MCF 10A (cell line): ENCODE measurements at regions not wholly inside any gene's neighbourhood (a gene's known extent, or its start where the extent isn't known, plus 50 kb on each side); places are given as distances from the start of the nearest gene placed in this dataset.

Source experiments
- BruUV-seq: library from RNA; stranded (reverse); fragments of 400-500 nt; replicated peaks from 2 replicates; lab custom pipeline; 2021; lab: Mats Ljungman, UMichigan
- CTCF ChIA-PET: fragments of 300-600 bp; sonication (Branson Sonifier 250); formaldehyde crosslinking; extraction: SDS; loops from one replicate; lab custom pipeline; 2021; ENCODE audit warnings: antibody characterized with exemption, inconsistent platforms; lab: Yijun Ruan, JAX
- POLR2A ChIA-PET: fragments of 300-600, 350-650 bp; sonication (Branson Sonifier 250); formaldehyde crosslinking; extraction: SDS; loops from one replicate; lab custom pipeline; 2020; ENCODE audit warnings: antibody characterized with exemption, inconsistent platforms; lab: Yijun Ruan, JAX
- DNase-seq: peaks from one replicate; pipeline ENCODE4 v3.0.0-alpha.2; 2018; ENCODE audit not compliant: unreplicated experiment
- H3K27ac Mint-ChIP-seq: one replicate; pipeline ENCODE4 v1.8.0; 2022; ENCODE audit warnings: mild to moderate bottlenecking, low read depth, mixed read lengths; ENCODE audit not compliant: unreplicated experiment
- H3K27me3 Mint-ChIP-seq: one replicate; pipeline ENCODE4 v1.8.0; 2022; ENCODE audit warnings: mixed read lengths; ENCODE audit not compliant: insufficient read depth, unreplicated experiment
- H3K36me3 Mint-ChIP-seq: one replicate; pipeline ENCODE4 v1.8.0; 2022; ENCODE audit warnings: mild to moderate bottlenecking, moderate library complexity, mixed read lengths; ENCODE audit not compliant: insufficient read depth, unreplicated experiment
- H3K4me1 Mint-ChIP-seq: one replicate; pipeline ENCODE4 v1.8.0; 2022; ENCODE audit warnings: mixed read lengths; ENCODE audit not compliant: insufficient read depth, unreplicated experiment
- H3K4me3 Mint-ChIP-seq: one replicate; pipeline ENCODE4 v1.8.0; 2022; ENCODE audit warnings: mild to moderate bottlenecking, moderate library complexity, mixed read lengths; ENCODE audit not compliant: unreplicated experiment
- H3K9me3 Mint-ChIP-seq: one replicate; pipeline ENCODE4 v1.8.0; 2022; ENCODE audit warnings: mixed read lengths; ENCODE audit not compliant: unreplicated experiment
- CTCF ChIP-seq: fragments of 200-600 bp; IDR thresholded peaks from one replicate; pipeline ENCODE4 v1.8.0; 2022; ENCODE audit warnings: antibody characterized with exemption, mild to moderate bottlenecking; ENCODE audit not compliant: unreplicated experiment
- intact Hi-C: fragments of 100-400 bp; cut with micrococcal nuclease; formaldehyde crosslinking; loops from 2 replicates; pipeline ENCODE4 v1.14.1; 2022

DNA sequence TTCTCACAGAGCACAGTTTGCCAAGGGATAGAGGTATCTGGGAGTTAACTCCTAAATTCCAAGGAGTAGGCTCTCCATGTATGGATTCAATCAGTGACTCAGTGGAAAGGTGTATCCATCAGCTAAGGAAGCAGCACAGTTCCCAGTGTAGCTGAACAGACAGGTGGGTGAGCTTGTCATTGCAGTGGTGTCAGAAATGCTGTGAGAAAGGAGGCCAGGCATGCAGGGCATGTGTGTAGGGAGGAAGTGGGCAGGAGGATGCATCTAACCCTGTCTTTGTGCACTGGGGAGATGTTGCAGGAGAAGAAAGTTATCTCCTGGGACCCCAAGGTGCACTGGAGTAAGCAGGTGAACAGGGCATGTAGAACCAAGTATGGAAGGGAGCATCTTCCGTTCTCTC is 539.0 kb downstream of the VRK1 start:
- DNase-seq: no peak
- H3K27me3 Mint-ChIP-seq: peaks cover 12% of the 10 kb centered on the region
- H3K36me3 Mint-ChIP-seq: no peaks in the 10 kb centered on the region
- ChIA-PET POLR2A (no interaction called here), CTCF (no interaction called here)
- TF ChIP-seq CTCF: no peak
- peaks cover 4% of the 10 kb centered on the region for H3K4me1 Mint-ChIP-seq
- H3K4me3 Mint-ChIP-seq: no peak overlapping the region
- intact Hi-C loops: no loop called here
- BruUV-seq: no TSS peak
- no peak overlapping the region for H3K27ac Mint-ChIP-seq
- H3K9me3 Mint-ChIP-seq: no peaks in the 10 kb centered on the region

DNA sequence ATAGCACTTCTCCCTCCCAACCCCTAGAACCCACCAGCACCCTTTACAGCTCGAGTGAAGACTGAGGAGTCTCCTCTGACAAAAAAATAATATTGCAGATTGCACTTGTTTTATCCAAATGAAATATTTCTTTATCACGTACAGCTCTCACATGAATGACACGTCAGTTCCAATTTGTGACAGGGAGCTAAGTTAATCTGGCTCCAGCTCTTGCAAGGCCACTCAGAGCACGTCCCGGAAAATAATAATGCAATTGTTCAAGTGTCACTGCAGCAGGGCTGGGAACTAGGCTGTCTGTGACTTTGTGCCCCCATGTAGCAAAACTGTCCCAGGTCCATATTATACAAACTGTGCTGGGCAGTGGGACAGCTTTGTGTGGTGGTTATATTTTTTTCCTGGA is 539.6 kb downstream of the VRK1 start:
- H3K36me3 Mint-ChIP-seq: no peaks in the 10 kb centered on the region
- H3K4me3 Mint-ChIP-seq: no peak overlapping the region
- H3K27me3 Mint-ChIP-seq: peaks cover 19% of the 10 kb centered on the region
- H3K9me3 Mint-ChIP-seq: peaks cover 4% of the 10 kb centered on the region
- intact Hi-C loops: no loop called here
- POLR2A ChIA-PET: no interaction called here
- DNase-seq: no peak
- TF ChIP-seq CTCF: no peak
- no peak overlapping the region for H3K27ac Mint-ChIP-seq
- H3K4me1 Mint-ChIP-seq: no peaks in the 10 kb centered on the region
- CTCF ChIA-PET: interaction anchor here (0.7 kb wide), 1 partner anchor 15 kb away, joined by 4 read pairs; no protein-coding TSS in a partner anchor
- BruUV-seq: no TSS peak

DNA sequence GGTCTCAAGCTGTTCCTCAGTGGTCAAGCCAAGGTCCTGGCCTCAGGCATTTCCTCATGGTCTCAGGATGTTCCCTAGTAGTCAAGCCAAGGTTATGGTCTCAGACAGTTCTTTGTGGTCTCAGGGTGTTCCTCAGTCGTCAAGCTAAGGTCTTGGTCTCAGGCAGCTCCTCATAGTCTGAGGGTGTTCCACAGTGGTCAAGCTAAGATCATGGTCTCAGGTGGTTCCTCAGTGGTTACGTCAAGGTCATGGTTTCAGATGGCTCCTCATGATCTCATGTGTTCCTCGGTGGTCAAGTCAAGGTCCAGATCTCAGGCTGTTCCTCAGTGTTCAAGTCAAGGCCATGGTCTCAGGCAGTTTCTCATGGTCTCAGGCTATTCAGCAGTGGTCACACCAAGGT is 540.1 kb downstream of the VRK1 start:
- ChIA-PET POLR2A (no interaction called here), CTCF (interaction anchor here (0.7 kb wide), 1 partner anchor 16 kb away, joined by 4 read pairs; no protein-coding TSS in a partner anchor)
- intact Hi-C loops: no loop called here
- BruUV-seq: no TSS peak
- Mint-ChIP-seq H3K36me3 (no peaks in the 10 kb centered on the region), H3K4me1 (no peaks in the 10 kb centered on the region), H3K27me3 (peaks cover 23% of the 10 kb centered on the region), H3K9me3 (peaks cover 6% of the 10 kb centered on the region), H3K4me3 (no peak overlapping the region), H3K27ac (no peak overlapping the region)
- no peak for DNase-seq
- no peak for TF ChIP-seq CTCF

DNA sequence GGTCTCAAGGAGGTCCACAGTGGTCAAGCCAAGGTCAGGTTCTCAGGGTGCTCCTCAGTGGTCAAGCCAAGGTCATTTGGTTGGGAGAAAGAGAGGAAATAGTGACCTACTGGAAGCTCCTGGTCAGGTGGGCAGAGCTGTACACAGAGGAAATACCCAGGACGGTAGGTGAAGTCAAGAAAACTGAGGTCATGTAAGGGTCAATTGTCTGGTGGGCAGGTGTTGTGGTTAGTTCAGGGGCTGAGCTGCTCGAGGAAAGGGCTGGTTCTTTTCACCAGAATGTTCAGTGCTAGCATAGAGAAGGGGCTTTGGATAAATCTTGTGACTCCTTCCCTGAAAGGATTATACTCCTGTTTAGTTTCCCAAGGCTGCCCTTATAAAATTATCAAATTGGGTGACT is 540.5 kb downstream of the VRK1 start:
- H3K4me1 Mint-ChIP-seq: no peaks in the 10 kb centered on the region
- ChIA-PET POLR2A (no interaction called here), CTCF (interaction anchor here (0.7 kb wide), 1 partner anchor 16 kb away, joined by 4 read pairs; no protein-coding TSS in a partner anchor)
- BruUV-seq: no TSS peak
- H3K9me3 Mint-ChIP-seq: peaks cover 6% of the 10 kb centered on the region
- H3K27ac Mint-ChIP-seq: no peak overlapping the region
- DNase-seq: no peak
- no peak overlapping the region for H3K4me3 Mint-ChIP-seq
- H3K36me3 Mint-ChIP-seq: no peaks in the 10 kb centered on the region
- intact Hi-C loops: no loop called here
- no peak for TF ChIP-seq CTCF
- peaks cover 27% of the 10 kb centered on the region for H3K27me3 Mint-ChIP-seq
